ENCODE measurements at regions not wholly inside any gene's neighbourhood (a gene's known extent, or its start where the extent isn't known, plus 50 kb on each side); places are given as distances from the start of the nearest gene placed in this dataset.

GRCh38 chr5:9833871-9834270, 203.7 kb upstream of the TAS2R1 start:
- no peaks in the 10 kb centered on the region for H3K36me3 Mint-ChIP-seq
- Histone ChIP-seq H3K4me2 (peak overlapping the region; percentile 14), H2AFZ (replicated peaks) (no peak overlapping the region), H4K20me1 (ENCODE audit: low read depth) (no peaks in the 10 kb centered on the region), H3K27ac (no peak overlapping the region), H3K4me3 (no peak overlapping the region), H3K9me3 (ENCODE audit: low read depth) (no peaks in the 10 kb centered on the region), H3K4me1 (peaks cover 34% of the 10 kb centered on the region), H3K27me3 (no peaks in the 10 kb centered on the region), H3K79me2 (ENCODE audit: low read depth) (no peaks in the 10 kb centered on the region), H3F3A (ENCODE audit: low read depth) (peaks cover 20% of the 10 kb centered on the region), H3K9ac (no peak overlapping the region), H3K36me3 (no peaks in the 10 kb centered on the region)
- TF ChIP-seq EZH2phosphoT487 (IDR thresholded peaks at IDR 0.05) (no peak), CTCF (IDR thresholded peaks at IDR 0.05) (no peak), EZH2 (IDR thresholded peaks at IDR 0.05) (no peak)
- H3K27me3 Mint-ChIP-seq (ENCODE audit: insufficient read depth, low read depth), result peaks cover 16% of the 10 kb centered on the region
- no peak overlapping the region for H3K4me3 Mint-ChIP-seq
- peak; percentile 28 for DNase-seq (ENCODE audit: low spot score)
- H3K4me1 Mint-ChIP-seq, result peaks cover 39% of the 10 kb centered on the region
- H3K27ac Mint-ChIP-seq, result no peak overlapping the region
- no peaks in the 10 kb centered on the region for H3K9me3 Mint-ChIP-seq

- peaks cover 32% of the 10 kb centered on the region for H3K4me1 ChIP-seq
- Mint-ChIP-seq H3K36me3 (no peaks in the 10 kb centered on the region), H3K27ac (no peak overlapping the region), H3K27me3 (ENCODE audit: insufficient read depth, low read depth) (peaks cover 13% of the 10 kb centered on the region), H3K4me3 (no peak overlapping the region), H3K9me3 (no peaks in the 10 kb centered on the region), H3K4me1 (peaks cover 37% of the 10 kb centered on the region)
- H3K79me2 ChIP-seq (ENCODE audit: low read depth), result no peaks in the 10 kb centered on the region
- no peak overlapping the region for H2AFZ ChIP-seq (replicated peaks)
- H3K4me3 ChIP-seq, result no peak overlapping the region
- DNase-seq (ENCODE audit: low spot score), result peak; percentile 25
- no peak overlapping the region for H3K27ac ChIP-seq
- no peaks in the 10 kb centered on the region for H3K27me3 ChIP-seq
- TF ChIP-seq EZH2phosphoT487 (IDR thresholded peaks at IDR 0.05), result no peak
- no peak for TF ChIP-seq CTCF (IDR thresholded peaks at IDR 0.05)
- TF ChIP-seq EZH2 (IDR thresholded peaks at IDR 0.05), result no peak
- H4K20me1 ChIP-seq (ENCODE audit: low read depth), result no peaks in the 10 kb centered on the region
- H3K36me3 ChIP-seq, result no peaks in the 10 kb centered on the region
- H3K4me2 ChIP-seq, result no peak overlapping the region
- peaks cover 20% of the 10 kb centered on the region for H3F3A ChIP-seq (ENCODE audit: low read depth)
- H3K9ac ChIP-seq, result no peak overlapping the region
- no peaks in the 10 kb centered on the region for H3K9me3 ChIP-seq (ENCODE audit: low read depth)
Measured at GRCh38 chr5:9832921-9833320, 202.8 kb upstream of the TAS2R1 start.

GRCh38 chr5:9831823-9832222, 201.7 kb upstream of the TAS2R1 start:
- H2AFZ ChIP-seq (replicated peaks), result no peak overlapping the region
- Mint-ChIP-seq H3K36me3 (no peaks in the 10 kb centered on the region), H3K27ac (no peak overlapping the region), H3K4me3 (no peak overlapping the region), H3K9me3 (no peaks in the 10 kb centered on the region), H3K4me1 (peaks cover 34% of the 10 kb centered on the region), H3K27me3 (ENCODE audit: insufficient read depth, low read depth) (peaks cover 11% of the 10 kb centered on the region)
- no peak overlapping the region for H3K4me3 ChIP-seq
- no peaks in the 10 kb centered on the region for H3K27me3 ChIP-seq
- peaks cover 20% of the 10 kb centered on the region for H3F3A ChIP-seq (ENCODE audit: low read depth)
- H3K4me2 ChIP-seq, result no peak overlapping the region
- no peak overlapping the region for H3K27ac ChIP-seq
- no peaks in the 10 kb centered on the region for H3K36me3 ChIP-seq
- DNase-seq (ENCODE audit: low spot score), result no peak
- TF ChIP-seq CTCF (IDR thresholded peaks at IDR 0.05) (no peak), EZH2phosphoT487 (IDR thresholded peaks at IDR 0.05) (no peak), EZH2 (IDR thresholded peaks at IDR 0.05) (no peak)
- H4K20me1 ChIP-seq (ENCODE audit: low read depth), result no peaks in the 10 kb centered on the region
- no peaks in the 10 kb centered on the region for H3K79me2 ChIP-seq (ENCODE audit: low read depth)
- H3K9me3 ChIP-seq (ENCODE audit: low read depth), result no peaks in the 10 kb centered on the region
- H3K9ac ChIP-seq, result no peak overlapping the region
- peaks cover 32% of the 10 kb centered on the region for H3K4me1 ChIP-seq

All from neural progenitor cell (in vitro differentiated cells).